ENCODE measurements at regions not wholly inside any gene's neighbourhood (a gene's known extent, or its start where the extent isn't known, plus 50 kb on each side); places are given as distances from the start of the nearest gene placed in this dataset.

- DNase-seq (ENCODE audit: low read depth): no peak
- TF ChIP-seq CTCF (IDR thresholded peaks at IDR 0.05; ENCODE audit: insufficient read depth, low read depth, low read length): no peak
- CTCF ChIA-PET: interaction anchor here (0.9 to 1.8 kb wide), 2 partner anchors 9 to 10 kb away, joined by 3 to 7 read pairs; no protein-coding TSS in a partner anchor
- H3K4me3 ChIP-seq (ENCODE audit: low read depth, low read length): no peak overlapping the region
- POLR2A ChIA-PET: interaction anchor here (0.5 kb wide), 1 partner anchor 10 kb away, joined by 4 read pairs; no protein-coding TSS in a partner anchor
- H3K36me3 ChIP-seq (ENCODE audit: control insufficient read depth, insufficient read depth, low read length): no peaks in the 10 kb centered on the region
- no peaks in the 10 kb centered on the region for H3K27me3 ChIP-seq (ENCODE audit: control insufficient read depth, insufficient read depth, low read length)
Observed at GRCh38 chr2:238963161-238963970, 115.5 kb downstream of the TWIST2 start.

GRCh38 chr2:238963971-238964328, 116.1 kb downstream of the TWIST2 start:
- ChIA-PET POLR2A (no interaction called here), CTCF (interaction anchor here (1.4 to 1.8 kb wide), 2 partner anchors 9 to 10 kb away, joined by 4 to 7 read pairs; no protein-coding TSS in a partner anchor)
- no peaks in the 10 kb centered on the region for H3K36me3 ChIP-seq (ENCODE audit: control insufficient read depth, insufficient read depth, low read length)
- H3K4me3 ChIP-seq (ENCODE audit: low read depth, low read length): no peak overlapping the region
- no peaks in the 10 kb centered on the region for H3K27me3 ChIP-seq (ENCODE audit: control insufficient read depth, insufficient read depth, low read length)
- no peak for TF ChIP-seq CTCF (IDR thresholded peaks at IDR 0.05; ENCODE audit: insufficient read depth, low read depth, low read length)
- no peak for DNase-seq (ENCODE audit: low read depth)

- no peak for DNase-seq (ENCODE audit: low read depth)
- CTCF ChIA-PET: interaction anchor here (1.4 kb wide), 1 partner anchor 10 kb away, joined by 4 read pairs; no protein-coding TSS in a partner anchor
- POLR2A ChIA-PET: no interaction called here
- H3K27me3 ChIP-seq (ENCODE audit: control insufficient read depth, insufficient read depth, low read length): no peaks in the 10 kb centered on the region
- H3K4me3 ChIP-seq (ENCODE audit: low read depth, low read length): no peak overlapping the region
- TF ChIP-seq CTCF (IDR thresholded peaks at IDR 0.05; ENCODE audit: insufficient read depth, low read depth, low read length): no peak
- H3K36me3 ChIP-seq (ENCODE audit: control insufficient read depth, insufficient read depth, low read length): no peaks in the 10 kb centered on the region
Observed at GRCh38 chr2:238964544-238965067, 116.7 kb downstream of the TWIST2 start.

- POLR2A ChIA-PET: no interaction called here
- no peak overlapping the region for H3K4me3 ChIP-seq (ENCODE audit: low read depth, low read length)
- no peak for TF ChIP-seq CTCF (IDR thresholded peaks at IDR 0.05; ENCODE audit: insufficient read depth, low read depth, low read length)
- DNase-seq (ENCODE audit: low read depth): no peak
- no peaks in the 10 kb centered on the region for H3K27me3 ChIP-seq (ENCODE audit: control insufficient read depth, insufficient read depth, low read length)
- H3K36me3 ChIP-seq (ENCODE audit: control insufficient read depth, insufficient read depth, low read length): no peaks in the 10 kb centered on the region
- CTCF ChIA-PET: interaction anchor here (1.4 kb wide), 1 partner anchor 11 kb away, joined by 4 read pairs; no protein-coding TSS in a partner anchor
Observed at GRCh38 chr2:238965371-238966071, 117.6 kb downstream of the TWIST2 start.

All from BJ (cell line).